Colonic mucosa (tissue), 4 donors: ENCODE measurements at regions not wholly inside any gene's neighbourhood (a gene's known extent, or its start where the extent isn't known, plus 50 kb on each side); places are given as distances from the start of the nearest gene placed in this dataset.

Source experiments
- DNase-seq: peaks from one replicate; pipeline ENCODE4 v3.0.0-alpha.2; 2020
- H3K27ac ChIP-seq: fragments of 200-600 bp; one replicate; pipeline ENCODE4 v1.8.0; 2021
- H3K27me3 ChIP-seq: fragments of 200-600 bp; one replicate; pipeline ENCODE4 v1.8.0; 2021
- H3K36me3 ChIP-seq: fragments of 200-600 bp; one replicate; pipeline ENCODE4 v1.8.0; 2021
- H3K4me1 ChIP-seq: fragments of 200-600 bp; one replicate; pipeline ENCODE4 v1.8.0; 2021; ENCODE audit warnings: mild to moderate bottlenecking
- H3K4me3 ChIP-seq: fragments of 200-600 bp; one replicate; pipeline ENCODE4 v1.8.0; 2021
- H3K9ac ChIP-seq, 2 donors: one replicate each; pipeline ENCODE4 v1.7.0; 2013; ENCODE audit warnings: control low read depth in 2 of 2, low read depth in 2 of 2, low read length in 2 of 2
- H3K9me3 ChIP-seq: fragments of 200-600 bp; one replicate; pipeline ENCODE4 v1.8.0; 2021
- CTCF ChIP-seq: fragments of 200-600 bp; IDR thresholded peaks from one replicate; pipeline ENCODE4 v1.8.0; 2022; ENCODE audit warnings: antibody characterized with exemption, mild to moderate bottlenecking
- intact Hi-C: fragments of 100-400 bp; cut with DNase I; formaldehyde crosslinking; loops from one replicate; pipeline ENCODE4 v1.14.1; 2022
- donor health status: healthy.
- donor health status: DM: no; HTN: no; CAD: no.
- donor health status: DM: no; HTN: no; CAD: no.

GRCh38 chr7:131197920-131198615 lies 129.6 kb upstream of the MKLN1 start:
- no peak overlapping the region for H3K9ac ChIP-seq
- intact Hi-C loops: loop anchor here (10.0 kb wide), 1 partner anchor 107 kb away; no protein-coding TSS in a partner anchor
- H3K4me1 ChIP-seq: no peaks in the 10 kb centered on the region
- no peak overlapping the region for H3K4me3 ChIP-seq
- DNase-seq: no peak
- no peaks in the 10 kb centered on the region for H3K36me3 ChIP-seq
- no peaks in the 10 kb centered on the region for H3K27me3 ChIP-seq
- no peak overlapping the region for H3K27ac ChIP-seq
- no peaks in the 10 kb centered on the region for H3K9me3 ChIP-seq
- TF ChIP-seq CTCF: no peak

DNA sequence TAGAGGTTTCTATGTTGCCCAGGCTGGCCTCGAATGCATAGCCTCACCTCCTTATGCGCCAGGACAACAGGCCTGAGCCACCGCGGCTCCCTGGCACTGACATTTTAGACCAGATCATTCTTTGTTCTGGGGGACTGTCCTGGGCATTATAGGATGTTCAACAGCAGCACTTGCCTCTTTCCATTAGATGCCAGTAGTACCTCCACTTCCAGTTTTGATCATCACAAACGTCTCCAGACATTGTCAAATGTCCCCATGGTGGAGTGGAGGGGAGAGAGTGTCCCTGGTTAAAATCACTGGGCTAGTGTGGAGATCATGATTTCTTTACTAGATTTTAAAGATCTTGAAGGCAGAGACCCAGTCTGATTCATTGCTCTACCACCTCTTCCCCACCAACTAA lies 125.2 kb upstream of the MKLN1 start:
- DNase-seq: no peak
- Histone ChIP-seq H3K4me3 (no peak overlapping the region), H3K9me3 (no peaks in the 10 kb centered on the region), H3K36me3 (no peaks in the 10 kb centered on the region), H3K27ac (no peak overlapping the region), H3K4me1 (no peaks in the 10 kb centered on the region), H3K27me3 (no peaks in the 10 kb centered on the region), H3K9ac (no peak overlapping the region)
- TF ChIP-seq CTCF: no peak
- intact Hi-C loops: no loop called here

DNA sequence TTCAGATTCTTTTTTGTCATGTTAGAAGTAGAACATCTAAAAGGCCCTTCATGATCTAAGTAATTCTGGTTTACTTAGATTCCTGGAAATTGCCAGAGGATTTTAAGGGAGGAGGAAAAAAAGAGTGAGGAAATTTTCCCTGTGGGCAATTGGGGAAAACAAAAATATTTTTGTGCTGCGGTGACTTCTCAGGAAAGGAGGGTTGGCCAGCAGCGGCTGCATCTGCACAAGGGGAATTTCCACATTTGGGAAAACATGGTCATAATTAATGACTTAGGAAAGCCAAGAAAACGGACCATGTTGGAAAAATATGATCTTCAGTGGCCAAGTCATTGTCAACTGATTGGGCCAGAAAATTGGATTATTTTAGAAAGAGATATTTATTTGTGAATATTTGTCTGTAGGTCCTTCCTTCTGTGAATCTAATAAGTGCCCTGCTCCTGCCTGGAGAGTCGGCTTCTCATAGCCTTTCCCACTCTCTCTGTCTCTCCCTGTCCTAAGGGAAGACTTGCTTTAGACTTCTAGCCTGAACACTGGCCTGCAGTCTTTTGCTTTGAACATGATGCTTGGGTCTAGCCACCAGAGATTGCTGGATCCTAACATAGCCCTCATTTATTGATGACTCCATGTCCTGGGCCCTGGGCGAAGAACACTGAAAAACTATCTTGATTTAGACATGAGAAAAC lies 124.2 kb upstream of the MKLN1 start:
- Histone ChIP-seq H3K9me3 (no peaks in the 10 kb centered on the region), H3K27ac (no peak overlapping the region), H3K4me3 (no peak overlapping the region), H3K9ac (no peak overlapping the region), H3K36me3 (no peaks in the 10 kb centered on the region), H3K27me3 (no peaks in the 10 kb centered on the region), H3K4me1 (no peaks in the 10 kb centered on the region)
- DNase-seq: no peak
- no peak for TF ChIP-seq CTCF
- intact Hi-C loops: no loop called here

GRCh38 chr7:131208777-131209176 lies 118.9 kb upstream of the MKLN1 start:
- Histone ChIP-seq H3K27me3 (no peaks in the 10 kb centered on the region), H3K4me1 (no peaks in the 10 kb centered on the region), H3K9me3 (no peaks in the 10 kb centered on the region), H3K27ac (no peak overlapping the region), H3K36me3 (no peaks in the 10 kb centered on the region), H3K4me3 (no peak overlapping the region), H3K9ac (no peak overlapping the region)
- intact Hi-C loops: no loop called here
- TF ChIP-seq CTCF: no peak
- no peak for DNase-seq

- no peak for DNase-seq
- Histone ChIP-seq H3K36me3 (no peaks in the 10 kb centered on the region), H3K4me1 (no peaks in the 10 kb centered on the region), H3K27ac (no peak overlapping the region), H3K27me3 (no peaks in the 10 kb centered on the region), H3K9ac (no peak overlapping the region), H3K4me3 (no peak overlapping the region), H3K9me3 (no peaks in the 10 kb centered on the region)
- intact Hi-C loops: no loop called here
- no peak for TF ChIP-seq CTCF
These were observed 117.1 kb upstream of the MKLN1 start for GRCh38 chr7:131210618-131211017.
